ENCODE measurements at regions not wholly inside any gene's neighbourhood (a gene's known extent, or its start where the extent isn't known, plus 50 kb on each side); places are given as distances from the start of the nearest gene placed in this dataset.

- Mint-ChIP-seq H3K9me3 (ENCODE audit: low read depth) (no peaks in the 10 kb centered on the region), H3K4me1 (no peaks in the 10 kb centered on the region), H3K27ac (no peak overlapping the region), H3K4me3 (no peak overlapping the region), H3K36me3 (ENCODE audit: low read depth) (no peaks in the 10 kb centered on the region), H3K27me3 (no peaks in the 10 kb centered on the region)
- intact Hi-C loops (cut with DNase I, micrococcal nuclease) = no loop called here
- CTCF ChIA-PET = no interaction called here
- DNase-seq = no peak
- POLR2A ChIA-PET = no interaction called here
- ATAC-seq = no peak
These were observed 98.8 kb upstream of the HDGFL1 start for GRCh38 chr6:22470454-22471131.

- ATAC-seq = no peak
- DNase-seq = no peak
- no peaks in the 10 kb centered on the region for H3K9me3 Mint-ChIP-seq (ENCODE audit: low read depth)
- no peaks in the 10 kb centered on the region for H3K36me3 Mint-ChIP-seq (ENCODE audit: low read depth)
- no peak overlapping the region for H3K4me3 Mint-ChIP-seq
- intact Hi-C loops (cut with DNase I, micrococcal nuclease) = no loop called here
- no peak overlapping the region for H3K27ac Mint-ChIP-seq
- CTCF ChIA-PET = no interaction called here
- no peaks in the 10 kb centered on the region for H3K27me3 Mint-ChIP-seq
- no peaks in the 10 kb centered on the region for H3K4me1 Mint-ChIP-seq
- POLR2A ChIA-PET = no interaction called here
These were observed 98.2 kb upstream of the HDGFL1 start for GRCh38 chr6:22471132-22471690.

GRCh38 chr6:22471746-22472145 is 97.6 kb upstream of the HDGFL1 start:
- H3K4me1 Mint-ChIP-seq = no peaks in the 10 kb centered on the region

GRCh38 chr6:22473991-22474682 is 95.2 kb upstream of the HDGFL1 start:
- no peak for DNase-seq
- ChIA-PET CTCF (no interaction called here), POLR2A (no interaction called here)
- Mint-ChIP-seq H3K4me3 (no peak overlapping the region), H3K36me3 (ENCODE audit: low read depth) (no peaks in the 10 kb centered on the region), H3K9me3 (ENCODE audit: low read depth) (no peaks in the 10 kb centered on the region), H3K4me1 (no peaks in the 10 kb centered on the region), H3K27me3 (no peaks in the 10 kb centered on the region), H3K27ac (no peak overlapping the region)
- ATAC-seq = no peak
- intact Hi-C loops (cut with DNase I, micrococcal nuclease) = no loop called here

More at GRCh38 chr6:22471746-22472145, 97.6 kb upstream of the HDGFL1 start:
- DNase-seq = no peak
- Mint-ChIP-seq H3K4me3 (no peak overlapping the region), H3K36me3 (ENCODE audit: low read depth) (no peaks in the 10 kb centered on the region), H3K27ac (no peak overlapping the region), H3K9me3 (ENCODE audit: low read depth) (no peaks in the 10 kb centered on the region), H3K27me3 (no peaks in the 10 kb centered on the region)
- intact Hi-C loops (cut with DNase I, micrococcal nuclease) = no loop called here
- ChIA-PET CTCF (no interaction called here), POLR2A (no interaction called here)
- no peak for ATAC-seq

- ChIA-PET CTCF (no interaction called here), POLR2A (no interaction called here)
- Mint-ChIP-seq H3K27me3 (peaks cover 1% of the 10 kb centered on the region), H3K36me3 (ENCODE audit: low read depth) (no peaks in the 10 kb centered on the region), H3K4me1 (no peaks in the 10 kb centered on the region), H3K9me3 (ENCODE audit: low read depth) (peaks cover 2% of the 10 kb centered on the region), H3K4me3 (no peak overlapping the region), H3K27ac (no peak overlapping the region)
- intact Hi-C loops (cut with DNase I, micrococcal nuclease) = no loop called here
- no peak for ATAC-seq
- no peak for DNase-seq
These were observed 92.5 kb upstream of the HDGFL1 start for GRCh38 chr6:22476811-22477390.

- intact Hi-C loops (cut with DNase I, micrococcal nuclease) = no loop called here
- Mint-ChIP-seq H3K27ac (no peak overlapping the region), H3K4me3 (no peak overlapping the region), H3K4me1 (no peaks in the 10 kb centered on the region), H3K36me3 (ENCODE audit: low read depth) (no peaks in the 10 kb centered on the region), H3K27me3 (no peaks in the 10 kb centered on the region), H3K9me3 (ENCODE audit: low read depth) (no peaks in the 10 kb centered on the region)
- ChIA-PET POLR2A (no interaction called here), CTCF (no interaction called here)
- DNase-seq (no peak), ATAC-seq (no peak)
These were observed 72.1 kb upstream of the HDGFL1 start for GRCh38 chr6:22497276-22497675.

- ATAC-seq (no peak), DNase-seq (no peak)
- H3K27me3 Mint-ChIP-seq = no peaks in the 10 kb centered on the region
- POLR2A ChIA-PET = no interaction called here
- no peaks in the 10 kb centered on the region for H3K36me3 Mint-ChIP-seq (ENCODE audit: low read depth)
- intact Hi-C loops (cut with DNase I, micrococcal nuclease) = no loop called here
- no peaks in the 10 kb centered on the region for H3K4me1 Mint-ChIP-seq
- CTCF ChIA-PET = no interaction called here
- H3K9me3 Mint-ChIP-seq (ENCODE audit: low read depth) = no peaks in the 10 kb centered on the region
- no peak overlapping the region for H3K4me3 Mint-ChIP-seq
- H3K27ac Mint-ChIP-seq = no peak overlapping the region
These were observed 69.6 kb upstream of the HDGFL1 start for GRCh38 chr6:22499815-22500214.

GRCh38 chr6:22506496-22506895 is 62.9 kb upstream of the HDGFL1 start:
- DNase-seq (no peak), ATAC-seq (no peak)
- ChIA-PET POLR2A (no interaction called here), CTCF (no interaction called here)
- Mint-ChIP-seq H3K9me3 (ENCODE audit: low read depth) (no peaks in the 10 kb centered on the region), H3K4me3 (no peak overlapping the region), H3K27ac (no peak overlapping the region), H3K4me1 (no peaks in the 10 kb centered on the region), H3K27me3 (no peaks in the 10 kb centered on the region), H3K36me3 (ENCODE audit: low read depth) (no peaks in the 10 kb centered on the region)
- intact Hi-C loops (cut with DNase I, micrococcal nuclease) = no loop called here

- POLR2A ChIA-PET = no interaction called here
- Mint-ChIP-seq H3K27me3 (no peaks in the 10 kb centered on the region), H3K4me3 (no peak overlapping the region), H3K27ac (no peak overlapping the region), H3K9me3 (ENCODE audit: low read depth) (no peaks in the 10 kb centered on the region), H3K36me3 (ENCODE audit: low read depth) (no peaks in the 10 kb centered on the region), H3K4me1 (no peaks in the 10 kb centered on the region)
- intact Hi-C loops (cut with DNase I, micrococcal nuclease) = no loop called here
- DNase-seq (no peak), ATAC-seq (no peak)
- CTCF ChIA-PET = no interaction called here
These were observed 56.5 kb upstream of the HDGFL1 start for GRCh38 chr6:22512686-22513427.

GRCh38 chr6:22513667-22514066 is 55.7 kb upstream of the HDGFL1 start:
- POLR2A ChIA-PET = no interaction called here
- no peak overlapping the region for H3K27ac Mint-ChIP-seq
- no peaks in the 10 kb centered on the region for H3K4me1 Mint-ChIP-seq
- H3K9me3 Mint-ChIP-seq (ENCODE audit: low read depth) = no peaks in the 10 kb centered on the region
- DNase-seq (no peak), ATAC-seq (no peak)
- H3K27me3 Mint-ChIP-seq = no peaks in the 10 kb centered on the region
- CTCF ChIA-PET = no interaction called here
- H3K4me3 Mint-ChIP-seq = no peak overlapping the region
- H3K36me3 Mint-ChIP-seq (ENCODE audit: low read depth) = no peaks in the 10 kb centered on the region
- intact Hi-C loops (cut with DNase I, micrococcal nuclease) = no loop called here

- Mint-ChIP-seq H3K27me3 (no peaks in the 10 kb centered on the region), H3K27ac (no peak overlapping the region), H3K4me3 (no peak overlapping the region), H3K36me3 (ENCODE audit: low read depth) (no peaks in the 10 kb centered on the region), H3K4me1 (no peaks in the 10 kb centered on the region), H3K9me3 (ENCODE audit: low read depth) (no peaks in the 10 kb centered on the region)
- ATAC-seq (no peak), DNase-seq (no peak)
- POLR2A ChIA-PET = no interaction called here
- CTCF ChIA-PET = no interaction called here
- intact Hi-C loops (cut with DNase I, micrococcal nuclease) = no loop called here
These were observed 50.1 kb upstream of the HDGFL1 start for GRCh38 chr6:22519237-22519636.

All from activated CD4-positive, alpha-beta T cell treated with anti-CD3 and anti-CD28 coated beads for 36 hours (primary cell).